Left ventricle myocardium inferior (tissue), 1 donor: ENCODE measurements at regions not wholly inside any gene's neighbourhood (a gene's known extent, or its start where the extent isn't known, plus 50 kb on each side); places are given as distances from the start of the nearest gene placed in this dataset.

Experiments used
- DNase-seq: peaks from one replicate; pipeline ENCODE4 v3.0.0-alpha.2; 2020
- H3K27ac ChIP-seq: fragments of 200-600 bp; replicated peaks from 2 replicates; pipeline ENCODE4 v1.8.0; 2021
- H3K27me3 ChIP-seq: fragments of 200-600 bp; 2 replicates; pipeline ENCODE4 v1.8.0; 2021; ENCODE audit warnings: low read depth
- H3K36me3 ChIP-seq: fragments of 200-600 bp; 2 replicates; pipeline ENCODE4 v1.8.0; 2021
- H3K4me1 ChIP-seq: fragments of 200-600 bp; 2 replicates; pipeline ENCODE4 v1.8.0; 2021
- H3K4me3 ChIP-seq: fragments of 200-600 bp; 2 replicates; pipeline ENCODE4 v1.8.0; 2021; ENCODE audit warnings: mild to moderate bottlenecking, moderate library complexity
- H3K9me3 ChIP-seq: fragments of 200-600 bp; replicated peaks from 2 replicates; pipeline ENCODE4 v1.8.0; 2021
- intact Hi-C: fragments of 100-400 bp; cut with micrococcal nuclease; formaldehyde crosslinking; loops from one replicate; pipeline ENCODE4 v1.11.0; 2022
- TF ChIP-seq, protein P1 (sequence below): fragments of 200-600 bp; IDR thresholded peaks from 2 replicates; pipeline ENCODE4 v1.8.0; 2021; ENCODE audit warnings: antibody characterized with exemption, mild to moderate bottlenecking, borderline replicate concordance
- donor health status: DM: no; HTN: yes; CAD: no; lungs with severe emphysema.

DNA sequence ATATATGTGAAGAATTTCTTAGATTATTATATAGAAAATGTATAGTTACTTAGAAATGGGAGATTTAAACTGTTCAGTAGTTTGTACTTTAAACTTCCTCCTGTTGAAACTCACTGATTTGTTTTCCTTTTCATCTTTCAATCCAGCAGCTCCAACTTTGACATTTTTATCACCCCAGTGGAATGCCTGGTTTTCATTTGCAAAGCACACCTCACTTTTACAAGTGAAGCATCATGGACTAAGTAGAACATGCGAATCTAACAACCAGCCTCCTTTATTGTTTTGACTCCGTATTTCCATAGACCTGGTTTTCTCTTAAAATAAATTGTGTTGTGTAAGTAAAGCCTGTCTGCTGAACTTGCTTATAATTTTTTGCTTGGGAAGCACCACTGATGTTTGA is 97.8 kb upstream of the ROBO2 start:
- Histone ChIP-seq H3K27me3 (no peaks in the 10 kb centered on the region), H3K4me3 (no peak overlapping the region), H3K36me3 (no peaks in the 10 kb centered on the region), H3K4me1 (no peaks in the 10 kb centered on the region), H3K27ac (no peak overlapping the region), H3K9me3 (no peaks in the 10 kb centered on the region)
- DNase-seq, result no peak
- intact Hi-C loops, result no loop called here
- TF ChIP-seq, protein P1, sequence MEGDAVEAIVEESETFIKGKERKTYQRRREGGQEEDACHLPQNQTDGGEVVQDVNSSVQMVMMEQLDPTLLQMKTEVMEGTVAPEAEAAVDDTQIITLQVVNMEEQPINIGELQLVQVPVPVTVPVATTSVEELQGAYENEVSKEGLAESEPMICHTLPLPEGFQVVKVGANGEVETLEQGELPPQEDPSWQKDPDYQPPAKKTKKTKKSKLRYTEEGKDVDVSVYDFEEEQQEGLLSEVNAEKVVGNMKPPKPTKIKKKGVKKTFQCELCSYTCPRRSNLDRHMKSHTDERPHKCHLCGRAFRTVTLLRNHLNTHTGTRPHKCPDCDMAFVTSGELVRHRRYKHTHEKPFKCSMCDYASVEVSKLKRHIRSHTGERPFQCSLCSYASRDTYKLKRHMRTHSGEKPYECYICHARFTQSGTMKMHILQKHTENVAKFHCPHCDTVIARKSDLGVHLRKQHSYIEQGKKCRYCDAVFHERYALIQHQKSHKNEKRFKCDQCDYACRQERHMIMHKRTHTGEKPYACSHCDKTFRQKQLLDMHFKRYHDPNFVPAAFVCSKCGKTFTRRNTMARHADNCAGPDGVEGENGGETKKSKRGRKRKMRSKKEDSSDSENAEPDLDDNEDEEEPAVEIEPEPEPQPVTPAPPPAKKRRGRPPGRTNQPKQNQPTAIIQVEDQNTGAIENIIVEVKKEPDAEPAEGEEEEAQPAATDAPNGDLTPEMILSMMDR, result no peak

DNA sequence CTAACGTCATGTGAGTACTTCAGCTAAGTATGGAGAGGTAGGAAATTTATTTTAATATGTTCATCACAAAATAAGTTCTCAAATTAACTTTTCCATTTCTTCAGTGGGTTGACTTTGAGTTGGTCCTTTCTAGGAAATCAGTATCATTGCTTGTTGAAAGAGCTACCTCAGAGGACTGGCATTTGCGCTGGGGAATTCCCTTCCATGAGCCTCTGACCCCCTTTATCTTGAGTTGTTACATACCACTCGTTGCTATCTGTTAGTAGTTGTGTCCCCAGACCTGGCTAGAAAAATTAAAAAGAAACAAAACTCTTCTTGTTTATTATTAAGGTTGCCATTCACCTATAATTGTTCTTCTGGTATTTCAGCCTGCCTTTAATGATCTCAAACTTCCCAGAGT is 96.8 kb upstream of the ROBO2 start:
- H3K9me3 ChIP-seq, result no peaks in the 10 kb centered on the region
- H3K4me1 ChIP-seq, result no peaks in the 10 kb centered on the region
- intact Hi-C loops, result no loop called here
- no peaks in the 10 kb centered on the region for H3K27me3 ChIP-seq
- no peaks in the 10 kb centered on the region for H3K36me3 ChIP-seq
- TF ChIP-seq, protein P1, result no peak
- H3K27ac ChIP-seq, result no peak overlapping the region
- no peak overlapping the region for H3K4me3 ChIP-seq
- DNase-seq, result no peak

DNA sequence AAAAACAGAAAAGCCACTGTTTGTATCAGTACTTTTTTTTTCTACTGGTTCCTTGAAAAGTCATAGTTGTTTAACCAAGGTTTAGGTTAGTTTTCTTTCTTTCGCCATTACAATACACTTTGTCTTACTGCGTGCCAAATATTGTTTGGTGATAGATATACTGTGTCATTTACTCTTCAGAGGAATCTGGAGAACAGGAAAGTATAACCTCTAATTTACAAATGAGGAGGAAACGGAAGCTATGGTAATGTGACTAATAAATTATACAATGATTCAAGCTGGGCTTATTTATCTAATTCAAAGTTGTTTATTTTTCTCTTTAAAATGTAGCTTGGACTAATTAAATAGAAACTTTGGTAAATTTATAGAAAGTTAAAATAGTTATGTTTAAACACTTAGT is 96.2 kb upstream of the ROBO2 start:
- intact Hi-C loops, result no loop called here
- TF ChIP-seq, protein P1, result no peak

DNA sequence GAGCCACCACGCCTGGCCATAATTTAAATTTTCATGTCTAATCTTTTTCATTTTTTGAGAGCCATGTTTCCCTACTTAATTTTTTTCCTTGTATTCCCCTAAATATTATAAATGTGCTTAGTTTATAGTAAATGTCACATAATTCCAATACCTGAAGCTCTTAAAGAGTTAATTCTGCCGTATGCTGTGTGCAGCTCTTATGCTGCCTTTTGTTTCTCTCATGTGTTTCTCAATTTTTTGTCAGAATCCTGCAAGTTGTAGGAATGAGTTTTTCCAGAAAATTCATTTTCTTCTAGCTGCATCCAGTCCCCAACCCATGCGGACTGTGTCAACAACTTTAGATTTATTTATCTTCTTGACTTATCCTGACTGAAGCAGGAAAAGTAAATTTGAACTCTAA is 90.9 kb upstream of the ROBO2 start:
- TF ChIP-seq, protein P1, result no peak
- intact Hi-C loops, result no loop called here

More for the DNA sequence above, 96.2 kb upstream of the ROBO2 start:
- Histone ChIP-seq H3K27ac (no peak overlapping the region), H3K9me3 (no peaks in the 10 kb centered on the region), H3K36me3 (no peaks in the 10 kb centered on the region), H3K4me3 (no peak overlapping the region), H3K27me3 (no peaks in the 10 kb centered on the region), H3K4me1 (no peaks in the 10 kb centered on the region)
- DNase-seq, result no peak

DNA sequence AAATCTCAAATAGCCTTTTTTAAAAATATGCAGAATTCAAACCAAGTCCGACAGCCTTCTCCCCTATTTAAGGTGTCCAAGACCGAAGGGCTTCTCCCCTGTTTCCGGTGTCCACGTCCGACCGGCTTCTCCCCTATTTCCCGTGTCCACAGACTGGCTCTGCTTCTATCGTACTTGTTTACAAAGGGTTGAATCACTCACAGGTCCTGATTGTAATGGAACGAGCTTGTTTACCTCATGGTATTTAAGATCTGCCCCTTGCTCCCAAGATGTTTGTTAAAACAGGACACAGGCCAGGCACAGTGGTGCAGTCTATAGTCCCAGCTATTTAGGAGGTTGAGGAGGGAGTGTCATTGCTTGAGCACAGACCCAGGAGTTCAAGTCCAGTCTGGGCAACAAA is 90.4 kb upstream of the ROBO2 start:
- Histone ChIP-seq H3K27me3 (no peaks in the 10 kb centered on the region), H3K4me1 (no peaks in the 10 kb centered on the region), H3K36me3 (no peaks in the 10 kb centered on the region), H3K27ac (no peak overlapping the region), H3K9me3 (no peaks in the 10 kb centered on the region), H3K4me3 (no peak overlapping the region)
- TF ChIP-seq, protein P1, result no peak
- intact Hi-C loops, result no loop called here
- no peak for DNase-seq

More for the DNA sequence above, 90.9 kb upstream of the ROBO2 start:
- Histone ChIP-seq H3K36me3 (no peaks in the 10 kb centered on the region), H3K27ac (no peak overlapping the region), H3K4me3 (no peak overlapping the region), H3K4me1 (no peaks in the 10 kb centered on the region), H3K27me3 (no peaks in the 10 kb centered on the region), H3K9me3 (no peaks in the 10 kb centered on the region)
- DNase-seq, result no peak

DNA sequence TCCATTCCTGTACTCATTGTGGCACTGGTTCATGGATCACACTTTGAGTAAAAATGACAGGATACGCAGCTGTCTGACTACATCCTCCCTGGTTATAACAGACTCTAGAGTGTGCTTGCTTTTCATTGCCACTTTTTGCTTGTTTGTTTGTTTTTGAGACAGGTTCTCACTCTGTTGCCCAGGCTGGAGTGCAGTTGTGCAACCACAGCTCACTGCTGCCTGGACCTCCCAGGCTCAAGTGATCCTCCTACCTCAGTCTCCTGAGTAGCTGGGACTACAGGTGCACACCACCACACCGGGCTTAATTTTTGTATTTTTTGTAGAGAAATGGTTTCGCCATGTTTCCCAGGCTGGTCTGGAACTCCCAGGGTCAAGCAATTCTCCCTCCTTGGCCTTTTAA is 89.3 kb upstream of the ROBO2 start:
- no peak overlapping the region for H3K27ac ChIP-seq
- no peak for DNase-seq
- intact Hi-C loops, result no loop called here
- H3K9me3 ChIP-seq, result no peaks in the 10 kb centered on the region
- TF ChIP-seq, protein P1, result no peak
- H3K27me3 ChIP-seq, result no peaks in the 10 kb centered on the region
- no peaks in the 10 kb centered on the region for H3K36me3 ChIP-seq
- H3K4me1 ChIP-seq, result no peaks in the 10 kb centered on the region
- no peak overlapping the region for H3K4me3 ChIP-seq
